ENCODE measurements at regions not wholly inside any gene's neighbourhood (a gene's known extent, or its start where the extent isn't known, plus 50 kb on each side); places are given as distances from the start of the nearest gene placed in this dataset.

DNA sequence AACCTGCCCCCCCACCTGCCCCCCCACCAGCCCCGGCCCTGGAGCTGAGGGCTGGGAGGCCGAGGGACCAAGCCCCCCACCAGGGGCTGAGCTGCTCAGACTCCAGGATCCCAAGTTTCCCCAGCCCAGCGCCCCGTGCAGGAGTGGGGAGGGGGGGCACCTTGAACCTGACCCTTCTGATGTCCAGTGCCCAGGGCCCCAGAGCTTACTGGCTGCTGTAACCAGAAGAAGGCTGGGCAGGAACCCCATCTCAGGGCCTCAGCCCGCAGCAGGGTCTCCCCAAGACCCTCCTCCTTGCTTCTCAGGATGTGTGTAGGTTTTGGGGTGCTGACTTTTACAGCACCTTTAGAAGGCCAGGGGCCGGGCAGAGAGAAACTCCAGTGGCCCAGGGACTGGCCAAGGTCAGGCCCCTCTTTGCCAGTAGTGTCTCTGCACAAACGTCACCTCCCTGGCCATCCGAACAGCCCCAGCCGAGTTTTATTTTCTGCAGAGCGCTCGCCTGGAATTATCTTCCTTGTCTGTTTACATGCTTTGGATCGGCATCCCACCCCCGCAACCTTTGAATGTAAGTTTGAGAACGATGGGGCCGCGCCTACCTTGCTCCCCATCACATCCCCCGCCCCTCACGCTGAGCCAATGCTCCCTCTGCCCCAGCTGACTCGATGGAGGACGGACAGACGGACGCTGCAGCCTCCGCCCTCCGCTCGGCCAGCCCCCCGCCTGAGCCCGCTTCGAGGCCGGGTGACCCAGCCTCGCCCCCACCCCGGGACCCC lies 70.1 kb upstream of the CASZ1 start:
- FAIRE-seq (no peak), ATAC-seq (peak; percentile 15 to 45 (median 26)), DNase-seq (peak in 2 of 6 donors; percentile 23 to 67)
- H3K4me3 ChIP-seq: peak overlapping the region in 3 of 4 donors; percentile 3 to 45 (median 20)
- 15 to 16% methylated on average over 25 to 31 of the region's 31 CpGs for WGBS, 2 donors
- TF ChIP-seq, protein P1, sequence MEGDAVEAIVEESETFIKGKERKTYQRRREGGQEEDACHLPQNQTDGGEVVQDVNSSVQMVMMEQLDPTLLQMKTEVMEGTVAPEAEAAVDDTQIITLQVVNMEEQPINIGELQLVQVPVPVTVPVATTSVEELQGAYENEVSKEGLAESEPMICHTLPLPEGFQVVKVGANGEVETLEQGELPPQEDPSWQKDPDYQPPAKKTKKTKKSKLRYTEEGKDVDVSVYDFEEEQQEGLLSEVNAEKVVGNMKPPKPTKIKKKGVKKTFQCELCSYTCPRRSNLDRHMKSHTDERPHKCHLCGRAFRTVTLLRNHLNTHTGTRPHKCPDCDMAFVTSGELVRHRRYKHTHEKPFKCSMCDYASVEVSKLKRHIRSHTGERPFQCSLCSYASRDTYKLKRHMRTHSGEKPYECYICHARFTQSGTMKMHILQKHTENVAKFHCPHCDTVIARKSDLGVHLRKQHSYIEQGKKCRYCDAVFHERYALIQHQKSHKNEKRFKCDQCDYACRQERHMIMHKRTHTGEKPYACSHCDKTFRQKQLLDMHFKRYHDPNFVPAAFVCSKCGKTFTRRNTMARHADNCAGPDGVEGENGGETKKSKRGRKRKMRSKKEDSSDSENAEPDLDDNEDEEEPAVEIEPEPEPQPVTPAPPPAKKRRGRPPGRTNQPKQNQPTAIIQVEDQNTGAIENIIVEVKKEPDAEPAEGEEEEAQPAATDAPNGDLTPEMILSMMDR (IDR thresholded peaks at IDR 0.05): no peak
- H3K27me3 ChIP-seq: no peaks in the 10 kb centered on the region
- H3K9me3 ChIP-seq: no peaks in the 10 kb centered on the region
- no peaks in the 10 kb centered on the region for H3K4me1 ChIP-seq
- H3K36me3 ChIP-seq: no peaks in the 10 kb centered on the region
- H3K27ac ChIP-seq: no peak overlapping the region
- intact Hi-C loops (cut with DNase I): loop anchor here (5.0 to 10.0 kb wide), 3 partner anchors 332 to 359 kb away; no protein-coding TSS in a partner anchor

DNA sequence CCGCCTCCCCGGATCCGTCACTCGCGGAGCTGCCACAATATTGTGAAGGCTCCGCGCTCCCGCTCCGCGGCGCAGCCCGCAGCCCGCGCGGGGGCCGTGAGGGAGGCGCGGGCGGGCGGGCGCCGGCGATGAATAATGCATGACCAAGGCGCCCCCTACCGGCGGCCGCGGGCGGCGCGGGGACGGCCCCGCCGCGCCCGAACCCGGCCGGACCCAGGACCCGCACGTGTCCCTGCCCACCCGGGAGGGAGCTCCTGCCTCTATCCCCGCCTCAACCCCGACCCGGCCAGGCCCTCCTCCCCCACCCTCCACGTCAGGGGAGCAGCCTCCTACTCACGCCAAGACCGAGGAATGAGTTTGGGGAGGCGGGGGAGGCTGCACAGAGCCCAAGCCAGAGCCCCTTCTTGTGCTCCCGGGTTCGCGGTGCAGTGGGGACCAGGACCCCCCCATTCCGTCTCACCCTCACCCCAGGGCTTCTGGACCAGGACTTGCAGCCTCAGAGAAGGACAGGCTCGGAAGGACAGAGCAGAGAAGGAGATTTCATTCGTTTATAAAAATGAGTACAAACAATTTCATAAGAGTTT lies 70.8 kb upstream of the CASZ1 start:
- Histone ChIP-seq H3K36me3 (no peaks in the 10 kb centered on the region), H3K4me3 (peak overlapping the region in 3 of 4 donors; percentile 3 to 45 (median 20)), H3K9me3 (no peaks in the 10 kb centered on the region), H3K27ac (no peak overlapping the region), H3K4me1 (no peaks in the 10 kb centered on the region), H3K27me3 (no peaks in the 10 kb centered on the region)
- peak; percentile 87 to 95 (median 94) for ATAC-seq
- intact Hi-C loops (cut with DNase I): loop anchor here (5.0 to 10.0 kb wide), 3 partner anchors 332 to 360 kb away; no protein-coding TSS in a partner anchor
- FAIRE-seq: no peak
- peak; percentile 30 to 90 (median 66) for DNase-seq
- TF ChIP-seq, protein P1 (IDR thresholded peaks at IDR 0.05): peak; percentile 57 to 80 (median 69)
- 2 to 4% methylated on average over 18 to 54 of the region's 54 CpGs for WGBS, 2 donors

DNA sequence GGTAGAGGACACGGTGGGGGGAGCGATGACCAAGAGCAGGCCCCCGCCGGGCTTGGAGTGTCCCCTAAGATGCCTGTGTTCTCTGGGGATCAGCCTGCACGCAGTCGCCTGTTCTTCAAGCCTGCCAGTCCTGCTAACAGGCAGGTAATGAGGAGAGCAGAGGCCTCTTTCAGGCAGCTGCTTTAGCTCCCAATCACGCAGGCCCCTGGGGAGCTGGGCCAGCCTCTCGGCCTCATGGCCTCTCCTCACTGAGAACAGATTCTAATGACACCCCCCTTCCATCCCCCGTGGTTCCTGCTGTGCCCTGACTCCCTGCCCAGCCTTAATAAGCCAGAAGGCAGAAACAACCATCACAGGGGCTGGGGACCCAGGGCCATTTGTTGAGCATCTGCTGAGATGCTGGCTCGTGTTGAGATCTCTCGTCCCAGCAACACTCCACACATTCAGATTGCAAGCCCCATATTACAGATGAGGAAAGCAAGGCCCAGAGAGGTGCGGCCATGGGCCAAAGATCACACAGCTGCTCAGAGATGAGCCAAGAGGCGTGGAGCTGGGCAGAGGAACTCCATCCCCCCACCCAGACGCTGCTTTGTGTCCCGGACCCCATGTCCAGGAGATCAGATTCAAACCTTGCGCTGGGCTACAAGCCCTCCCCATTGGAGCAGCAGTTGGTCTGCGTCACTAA lies 71.6 kb upstream of the CASZ1 start:
- Histone ChIP-seq H3K4me1 (no peaks in the 10 kb centered on the region), H3K27ac (no peak overlapping the region), H3K27me3 (no peaks in the 10 kb centered on the region), H3K36me3 (no peaks in the 10 kb centered on the region), H3K9me3 (no peaks in the 10 kb centered on the region), H3K4me3 (no peak overlapping the region)
- DNase-seq (peak in 1 of 6 donors; percentile 52), FAIRE-seq (no peak), ATAC-seq (no peak)
- TF ChIP-seq, protein P1 (IDR thresholded peaks at IDR 0.05): no peak
- WGBS, 2 donors: 64 to 78% methylated on average over 17 of the region's 17 CpGs
- intact Hi-C loops (cut with DNase I): loop anchor here (5.0 to 10.0 kb wide), 3 partner anchors 333 to 361 kb away; no protein-coding TSS in a partner anchor

DNA sequence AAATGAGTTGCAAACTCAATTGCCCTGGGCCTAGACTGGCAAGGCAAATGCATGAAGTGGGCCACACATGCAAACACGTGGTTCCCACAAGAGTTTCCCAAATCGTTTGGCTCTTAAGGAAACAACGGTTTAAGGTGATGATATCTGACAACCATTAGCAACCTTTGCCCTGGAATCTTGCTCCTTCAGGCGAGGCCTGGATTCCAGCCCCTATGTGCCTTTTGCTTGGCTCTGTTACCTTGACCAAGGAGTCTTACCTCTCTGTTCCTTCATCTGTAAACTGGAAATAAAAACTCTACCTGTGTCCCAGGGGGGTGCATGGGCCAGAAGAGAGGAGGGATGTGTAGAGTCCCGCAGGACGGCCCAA lies 72.1 kb upstream of the CASZ1 start:
- no peak for FAIRE-seq
- H3K27ac ChIP-seq: no peak overlapping the region
- 62 to 64% methylated on average over 6 of the region's 6 CpGs for WGBS, 2 donors
- no peak overlapping the region for H3K4me3 ChIP-seq
- no peaks in the 10 kb centered on the region for H3K4me1 ChIP-seq
- intact Hi-C loops (cut with DNase I): loop anchor here (5.0 to 10.0 kb wide), 3 partner anchors 334 to 361 kb away; no protein-coding TSS in a partner anchor
- no peaks in the 10 kb centered on the region for H3K9me3 ChIP-seq
- no peaks in the 10 kb centered on the region for H3K36me3 ChIP-seq
- no peak for ATAC-seq
- no peak for DNase-seq
- no peaks in the 10 kb centered on the region for H3K27me3 ChIP-seq
- TF ChIP-seq, protein P1 (IDR thresholded peaks at IDR 0.05): no peak

All from pancreas (tissue), 10 donors.